H9 (cell line): ENCODE measurements at regions not wholly inside any gene's neighbourhood (a gene's known extent, or its start where the extent isn't known, plus 50 kb on each side); places are given as distances from the start of the nearest gene placed in this dataset.

ENCODE experiments used
- DNase-seq: peaks from one replicate; pipeline ENCODE4 v3.0.0-alpha.2; 2017
- H2AFZ ChIP-seq: one replicate; pipeline ENCODE4 v1.6.1; 2013; ENCODE audit warnings: mild to moderate bottlenecking, low read length, control low read depth, moderate library complexity
- H2AK5ac ChIP-seq: 2 replicates; pipeline ENCODE4 v1.6.1; 2013; ENCODE audit warnings: low read length, control low read depth, mixed read lengths; ENCODE audit not compliant: insufficient read length
- H2BK120ac ChIP-seq: one replicate; pipeline ENCODE4 v1.6.1; 2013; ENCODE audit warnings: low read depth, mild to moderate bottlenecking, low read length, control low read depth, inconsistent platforms; ENCODE audit not compliant: poor library complexity, severe bottlenecking
- H2BK12ac ChIP-seq: 2 replicates; pipeline ENCODE4 v1.6.1; 2013; ENCODE audit warnings: low read length, control low read depth, mixed read lengths, low read depth; ENCODE audit not compliant: insufficient read length
- H2BK15ac ChIP-seq: 2 replicates; pipeline ENCODE4 v1.6.1; 2013; ENCODE audit warnings: low read depth, low read length, control low read depth
- H2BK20ac ChIP-seq: one replicate; pipeline ENCODE4 v1.6.1; 2013; ENCODE audit warnings: low read depth, mild to moderate bottlenecking, low read length, control low read depth, inconsistent platforms; ENCODE audit not compliant: poor library complexity, severe bottlenecking
- H2BK5ac ChIP-seq: 2 replicates; pipeline ENCODE4 v1.6.1; 2013; ENCODE audit warnings: low read length, control low read depth, mixed read lengths; ENCODE audit not compliant: insufficient read length
- H3K14ac ChIP-seq: 2 replicates; pipeline ENCODE4 v1.6.1; 2013; ENCODE audit warnings: low read length, control low read depth; ENCODE audit not compliant: insufficient read depth
- H3K18ac ChIP-seq: 2 replicates; pipeline ENCODE4 v1.6.1; 2013; ENCODE audit warnings: low read depth, mild to moderate bottlenecking, mixed read lengths, low read length, control low read depth; ENCODE audit not compliant: insufficient read length
- H3K23ac ChIP-seq: 2 replicates; pipeline ENCODE4 v1.6.1; 2013; ENCODE audit warnings: low read length, control low read depth, mixed read lengths, low read depth; ENCODE audit not compliant: insufficient read length
- H3K23me2 ChIP-seq: 2 replicates; pipeline ENCODE4 v1.6.1; 2013; ENCODE audit warnings: low read depth, mild to moderate bottlenecking, mixed read lengths, low read length, control low read depth; ENCODE audit not compliant: insufficient read length, poor library complexity, severe bottlenecking
- H3K27ac ChIP-seq: 2 replicates; pipeline ENCODE4 v1.5.1; 2013; ENCODE audit warnings: low read length, control low read depth, mixed read lengths, low read depth; ENCODE audit not compliant: insufficient read length
- H3K27me3 ChIP-seq: 2 replicates; pipeline ENCODE4 v1.6.1; 2013; ENCODE audit warnings: low read length, control low read depth, inconsistent platforms; ENCODE audit not compliant: insufficient read depth
- H3K4ac ChIP-seq: 2 replicates; pipeline ENCODE4 v1.6.1; 2013; ENCODE audit warnings: low read depth, mild to moderate bottlenecking, control low read depth, inconsistent platforms, low read length, moderate library complexity
- H3K4me1 ChIP-seq: 2 replicates; pipeline ENCODE4 v1.6.1; 2013; ENCODE audit warnings: low read length, control low read depth, inconsistent platforms; ENCODE audit not compliant: insufficient read depth
- H3K4me2 ChIP-seq: 2 replicates; pipeline ENCODE4 v1.6.1; 2013; ENCODE audit warnings: low read length, control low read depth, mixed read lengths; ENCODE audit not compliant: insufficient read length, insufficient read depth
- H3K56ac ChIP-seq: 2 replicates; pipeline ENCODE4 v1.6.1; 2013; ENCODE audit warnings: low read depth, mild to moderate bottlenecking, mixed read lengths, low read length, control low read depth; ENCODE audit not compliant: insufficient read length
- H3K79me1 ChIP-seq: 2 replicates; pipeline ENCODE4 v1.6.1; 2013; ENCODE audit warnings: low read depth, mild to moderate bottlenecking, moderate library complexity, low read length, control low read depth, inconsistent platforms; ENCODE audit not compliant: insufficient read depth, poor library complexity, severe bottlenecking
- H3K79me2 ChIP-seq: 2 replicates; pipeline ENCODE4 v1.6.1; 2013; ENCODE audit warnings: low read length, control low read depth, inconsistent platforms; ENCODE audit not compliant: insufficient read depth
- H3K9ac ChIP-seq: 2 replicates; pipeline ENCODE4 v1.6.1; 2013; ENCODE audit warnings: low read length, control low read depth, mixed read lengths; ENCODE audit not compliant: insufficient read length; ENCODE audit errors: extremely low read depth
- H3K9me3 ChIP-seq: one replicate; pipeline ENCODE4 v1.6.1; 2013; ENCODE audit warnings: low read depth, low read length, inconsistent platforms; ENCODE audit not compliant: control insufficient read depth
- H3T11ph ChIP-seq: one replicate; pipeline ENCODE4 v1.6.1; 2013; ENCODE audit warnings: mild to moderate bottlenecking, low read length, control low read depth, inconsistent platforms
- H4K20me1 ChIP-seq: one replicate; pipeline ENCODE4 v1.6.1; 2013; ENCODE audit not compliant: control insufficient read depth, insufficient read length, insufficient read depth
- H4K5ac ChIP-seq: 2 replicates; pipeline ENCODE4 v1.6.1; 2013; ENCODE audit warnings: low read depth, mild to moderate bottlenecking, mixed read lengths, low read length, control low read depth; ENCODE audit not compliant: insufficient read length
- H4K8ac ChIP-seq: replicated peaks from 2 replicates; pipeline ENCODE4 v1.6.1; 2013; ENCODE audit warnings: low read length, control low read depth, mixed read lengths, low read depth; ENCODE audit not compliant: insufficient read length
- H4K91ac ChIP-seq: 2 replicates; pipeline ENCODE4 v1.6.1; 2013; ENCODE audit warnings: low read depth, mild to moderate bottlenecking, moderate library complexity, mixed read lengths, low read length, control low read depth; ENCODE audit not compliant: insufficient read length
- H3K27ac Mint-ChIP-seq, 3 experiments: 2 replicates in 2 of 3; 3 replicates in 1 of 3; pipeline ENCODE4 v1.8.0; 2020 to 2021; ENCODE audit warnings: mixed read lengths in 3 of 3, mild to moderate bottlenecking in 1 of 3, moderate library complexity in 1 of 3
- H3K27me3 Mint-ChIP-seq: 2 replicates; pipeline ENCODE4 v1.8.0; 2021; ENCODE audit warnings: low read depth, mild to moderate bottlenecking, moderate library complexity, mixed read lengths
- H3K36me3 Mint-ChIP-seq, 3 experiments: 2 replicates in 2 of 3; 3 replicates in 1 of 3; pipeline ENCODE4 v1.8.0; 2020 to 2021; ENCODE audit warnings: low read depth in 3 of 3, mixed read lengths in 3 of 3; ENCODE audit not compliant: insufficient read depth in 1 of 3
- H3K4me1 Mint-ChIP-seq, 2 experiments: 2 replicates each; pipeline ENCODE4 v1.8.0; 2020; ENCODE audit warnings: mixed read lengths in 2 of 2
- H3K4me3 Mint-ChIP-seq, 2 experiments: 2 replicates in 1 of 2; 3 replicates in 1 of 2; pipeline ENCODE4 v1.8.0; 2020 to 2021; ENCODE audit warnings: mild to moderate bottlenecking in 2 of 2, mixed read lengths in 2 of 2, moderate library complexity in 1 of 2
- H3K9me3 Mint-ChIP-seq, 2 experiments: 2 replicates in 1 of 2; 3 replicates in 1 of 2; pipeline ENCODE4 v1.8.0; 2020; ENCODE audit warnings: mild to moderate bottlenecking in 2 of 2, mixed read lengths in 2 of 2, moderate library complexity in 1 of 2
- TF ChIP-seq, protein P1 (sequence below): fragments of 200-600 bp; sonication (generic); conservative IDR thresholded peaks from 3 replicates; pipeline ENCODE4 v1.8.0; 2021; ENCODE audit warnings: antibody characterized with exemption, mild to moderate bottlenecking

DNA sequence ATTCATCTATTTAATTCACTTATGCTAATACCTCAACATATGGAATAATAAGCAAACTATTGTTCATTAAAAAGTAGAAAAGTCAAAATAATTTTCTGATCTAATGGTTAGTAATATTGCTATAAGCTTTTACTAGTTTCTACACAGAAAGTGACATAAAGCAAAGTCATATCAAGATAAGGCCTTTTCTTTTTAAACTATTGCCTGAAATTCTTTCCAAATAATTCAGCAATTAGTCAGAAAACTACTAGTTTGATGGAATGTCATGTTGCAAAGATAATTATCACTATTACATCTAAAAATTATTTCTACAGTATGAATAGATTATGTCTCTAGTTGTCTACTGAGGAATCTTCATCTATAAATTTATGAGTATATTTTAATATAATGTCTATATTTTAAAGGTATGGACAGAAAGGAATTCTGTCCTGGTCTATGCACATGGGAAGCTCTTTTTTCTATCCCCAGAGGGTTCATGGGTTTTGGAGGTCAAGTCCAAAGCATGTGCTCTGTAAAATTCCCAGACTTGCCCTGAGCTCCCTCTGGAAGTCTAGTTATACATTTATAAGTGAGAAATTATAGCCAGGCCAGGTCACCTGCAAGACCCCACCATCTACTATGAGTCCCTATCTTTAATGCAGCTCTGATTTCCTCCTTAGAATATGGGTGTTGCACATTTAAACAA, 84.6 kb upstream of the DPYD start:
- Histone ChIP-seq H3K4me2 (no peak overlapping the region), H4K5ac (no peak overlapping the region), H4K8ac (no peak overlapping the region), H4K20me1 (no peaks in the 10 kb centered on the region), H3K79me1 (no peaks in the 10 kb centered on the region), H4K91ac (no peak overlapping the region), H2BK15ac (no peak overlapping the region), H2AFZ (no peak overlapping the region), H3K56ac (no peak overlapping the region), H2BK120ac (no peak overlapping the region), H3K27me3 (no peaks in the 10 kb centered on the region), H3K4me1 (no peaks in the 10 kb centered on the region), H3K23ac (no peak overlapping the region), H3K14ac (no peak overlapping the region), H3K27ac (no peak overlapping the region), H3K4ac (no peak overlapping the region), H3K23me2 (no peaks in the 10 kb centered on the region), H3K9me3 (no peaks in the 10 kb centered on the region), H3K9ac (no peak overlapping the region), H2AK5ac (no peak overlapping the region), H3K79me2 (no peaks in the 10 kb centered on the region), H2BK12ac (no peak overlapping the region), H3T11ph (no peak overlapping the region), H3K18ac (no peak overlapping the region), H2BK20ac (no peak overlapping the region), H2BK5ac (no peak overlapping the region)
- Mint-ChIP-seq H3K36me3 (no peaks in the 10 kb centered on the region), H3K27me3 (no peaks in the 10 kb centered on the region), H3K4me1 (peaks cover 15 to 16% of the 10 kb centered on the region in 2 experiments), H3K27ac (no peak overlapping the region), H3K4me3 (no peak overlapping the region), H3K9me3 (no peaks in the 10 kb centered on the region)
- no peak for DNase-seq
- TF ChIP-seq, protein P1, sequence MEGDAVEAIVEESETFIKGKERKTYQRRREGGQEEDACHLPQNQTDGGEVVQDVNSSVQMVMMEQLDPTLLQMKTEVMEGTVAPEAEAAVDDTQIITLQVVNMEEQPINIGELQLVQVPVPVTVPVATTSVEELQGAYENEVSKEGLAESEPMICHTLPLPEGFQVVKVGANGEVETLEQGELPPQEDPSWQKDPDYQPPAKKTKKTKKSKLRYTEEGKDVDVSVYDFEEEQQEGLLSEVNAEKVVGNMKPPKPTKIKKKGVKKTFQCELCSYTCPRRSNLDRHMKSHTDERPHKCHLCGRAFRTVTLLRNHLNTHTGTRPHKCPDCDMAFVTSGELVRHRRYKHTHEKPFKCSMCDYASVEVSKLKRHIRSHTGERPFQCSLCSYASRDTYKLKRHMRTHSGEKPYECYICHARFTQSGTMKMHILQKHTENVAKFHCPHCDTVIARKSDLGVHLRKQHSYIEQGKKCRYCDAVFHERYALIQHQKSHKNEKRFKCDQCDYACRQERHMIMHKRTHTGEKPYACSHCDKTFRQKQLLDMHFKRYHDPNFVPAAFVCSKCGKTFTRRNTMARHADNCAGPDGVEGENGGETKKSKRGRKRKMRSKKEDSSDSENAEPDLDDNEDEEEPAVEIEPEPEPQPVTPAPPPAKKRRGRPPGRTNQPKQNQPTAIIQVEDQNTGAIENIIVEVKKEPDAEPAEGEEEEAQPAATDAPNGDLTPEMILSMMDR, result no peak
